ENCODE measurements at regions not wholly inside any gene's neighbourhood (a gene's known extent, or its start where the extent isn't known, plus 50 kb on each side); places are given as distances from the start of the nearest gene placed in this dataset.
"Not testable (repeated sequence)": the region's sequence is repeated elsewhere in the genome, so short reads cannot be mapped to it uniquely, and the experiment has no call there.

- not testable (repeated sequence) for TF ChIP-seq RFX5 (IDR thresholded peaks at IDR 0.05; ENCODE audit: borderline replicate concordance, low read depth, low read length); CTCF (IDR thresholded peaks at IDR 0.05; ENCODE audit: control extremely low read depth in 1 of 3, insufficient read depth in 1 of 3, low read depth in 1 of 3, low read length in 3 of 3); SIN3A (conservative IDR thresholded peaks at IDR 0.05 in 1 of 2, IDR thresholded peaks at IDR 0.05 in 1 of 2; ENCODE audit: low read depth in 1 of 2, low read length in 2 of 2); ZNF274 (IDR thresholded peaks at IDR 0.05; ENCODE audit: borderline replicate concordance, extremely low read depth, low read length); EZH2 (IDR thresholded peaks at IDR 0.05; ENCODE audit: low read depth, low read length, severe bottlenecking); ATF2 (IDR thresholded peaks at IDR 0.05; ENCODE audit: low read length); SUZ12 (IDR thresholded peaks at IDR 0.05; ENCODE audit: low read length); POLR2A (IDR thresholded peaks at IDR 0.05; ENCODE audit: control extremely low read depth in 1 of 2, low read depth in 2 of 2, low read length in 2 of 2); EGR1 (IDR thresholded peaks at IDR 0.05; ENCODE audit: borderline replicate concordance, low read depth, low read length); JUND (IDR thresholded peaks at IDR 0.05; ENCODE audit: low read length); KDM1A (IDR thresholded peaks at IDR 0.05; ENCODE audit: borderline replicate concordance, low read length)
These were observed 1841.5 kb downstream of the KHDRBS2 start for GRCh38 chr6:60444532-60444931.

Data from H1 (cell line).